Stimulated activated CD8-positive, alpha-beta memory T cell treated with anti-CD3 and anti-CD28 coated beads, Interleukin-12 subunit alpha, Interleukin-12 subunit beta, amount 100 ng/mL, for 24 hours (primary cell): ENCODE measurements at regions not wholly inside any gene's neighbourhood (a gene's known extent, or its start where the extent isn't known, plus 50 kb on each side); places are given as distances from the start of the nearest gene placed in this dataset.

Experiments
- DNase-seq: peaks from one replicate; pipeline ENCODE4 v3.0.0-alpha.2; 2020; ENCODE audit errors: extremely low read depth

DNA sequence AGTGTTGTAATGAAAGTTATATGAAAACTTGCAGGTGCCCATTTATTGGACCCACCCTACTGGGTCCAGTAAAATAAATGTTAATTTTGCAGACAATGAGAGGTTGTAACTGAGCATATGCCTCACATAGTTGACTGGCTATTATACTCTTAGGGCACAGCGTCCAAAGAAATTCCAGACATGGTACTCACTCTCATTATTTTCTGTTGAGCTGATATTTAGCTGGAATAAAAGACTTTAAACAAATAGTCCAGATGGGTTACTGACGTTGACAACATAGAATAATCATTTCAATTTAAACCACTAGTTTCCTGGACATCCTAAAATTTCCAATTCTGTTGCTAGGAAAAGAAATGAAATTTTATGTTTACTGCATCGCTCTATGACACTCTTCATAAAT lies 174.5 kb downstream of the ZNF365 start:
- DNase-seq = no peak

GRCh38 chr10:62550173-62550572 lies 176.0 kb downstream of the ZNF365 start:
- DNase-seq = no peak

DNA sequence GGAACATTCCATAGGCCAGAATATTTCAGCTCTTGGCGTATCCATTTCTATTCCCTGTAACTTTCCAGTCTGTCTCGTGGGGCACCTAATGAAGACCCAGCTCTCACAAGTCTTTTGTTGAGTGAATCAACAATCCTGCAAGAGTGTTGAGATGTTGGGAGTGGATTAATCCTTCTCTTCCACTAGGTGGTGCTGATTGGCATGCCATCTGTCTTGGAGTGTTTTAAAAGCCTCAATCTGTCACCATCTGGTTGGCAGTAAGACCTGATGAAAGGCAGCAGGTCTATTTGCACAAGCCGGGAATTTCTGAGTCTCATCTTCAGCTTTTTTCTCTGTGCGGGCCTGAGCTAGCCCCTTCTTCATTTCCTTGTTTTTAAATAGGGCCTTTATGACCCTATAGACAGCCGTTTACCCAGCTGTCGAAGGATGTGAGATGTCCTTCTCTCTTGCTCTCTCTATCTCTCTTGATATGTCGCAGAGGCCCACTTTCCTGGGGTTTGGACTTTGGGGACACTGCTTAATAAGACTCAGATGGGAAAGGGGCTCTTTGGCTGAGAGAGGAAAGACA lies 180.5 kb downstream of the ZNF365 start:
- no peak for DNase-seq

DNA sequence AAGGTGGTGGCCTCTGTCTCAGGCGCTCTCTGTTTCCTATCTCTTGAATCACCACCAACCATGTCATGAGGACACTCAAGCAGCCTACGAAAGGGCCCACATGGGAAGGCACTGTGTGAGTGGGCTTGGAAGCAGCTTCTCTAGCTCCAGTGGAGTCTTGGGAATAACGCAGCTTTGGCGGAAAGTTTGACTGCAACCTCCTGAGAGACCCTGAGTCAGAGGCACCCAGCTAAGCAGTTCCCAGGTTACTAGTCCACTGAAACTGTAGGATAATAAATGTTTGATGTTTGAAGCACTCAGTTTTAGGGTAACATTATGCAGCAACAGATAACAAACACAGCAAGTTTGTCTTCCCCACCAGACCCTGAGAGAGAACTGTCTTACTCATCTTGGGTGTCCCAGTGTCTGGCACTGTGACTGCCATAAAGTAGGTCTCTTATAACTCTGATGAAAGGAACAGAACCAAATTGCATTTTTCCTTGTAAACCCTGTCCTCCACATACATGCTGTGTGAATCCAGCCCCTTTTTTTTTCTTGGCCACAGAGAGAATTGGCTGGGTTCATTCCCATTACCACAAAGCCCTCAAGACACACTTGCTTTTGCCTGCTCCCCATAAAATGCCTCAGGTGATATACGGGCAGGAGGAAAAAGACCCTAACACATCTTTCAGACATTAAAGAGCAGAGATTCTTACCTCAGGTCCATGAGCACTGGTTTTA lies 185.5 kb downstream of the ZNF365 start:
- DNase-seq = no peak

DNA sequence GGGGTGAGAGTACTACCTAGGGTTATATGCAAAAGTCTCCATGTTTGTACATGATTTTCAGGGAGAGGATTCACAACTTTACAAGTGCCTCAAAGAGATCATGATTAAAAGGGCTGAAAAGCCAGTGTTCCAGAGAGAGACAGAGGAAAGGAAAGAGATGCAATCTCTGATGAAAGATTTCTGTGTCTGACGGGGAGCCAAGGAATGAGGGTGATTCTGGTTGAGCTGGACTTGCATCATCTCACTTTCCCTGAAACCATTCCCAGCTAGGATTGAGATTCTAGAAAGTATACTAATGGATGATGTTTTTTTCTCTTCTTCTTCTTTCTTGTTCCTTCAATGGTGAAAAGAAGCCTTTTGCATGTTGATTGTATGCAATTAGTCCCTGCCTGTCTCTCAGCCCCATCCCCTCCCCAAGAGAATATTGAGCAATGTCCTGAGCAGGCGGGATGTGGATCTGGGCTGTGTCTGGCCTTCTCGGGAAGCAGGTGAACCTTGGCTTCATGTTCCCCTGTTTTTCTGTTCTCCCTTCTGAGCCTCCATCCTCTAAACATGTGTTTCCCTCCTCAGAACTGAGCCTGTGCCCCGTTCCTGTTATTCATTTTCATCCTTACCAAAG lies 186.1 kb downstream of the ZNF365 start:
- no peak for DNase-seq

DNA sequence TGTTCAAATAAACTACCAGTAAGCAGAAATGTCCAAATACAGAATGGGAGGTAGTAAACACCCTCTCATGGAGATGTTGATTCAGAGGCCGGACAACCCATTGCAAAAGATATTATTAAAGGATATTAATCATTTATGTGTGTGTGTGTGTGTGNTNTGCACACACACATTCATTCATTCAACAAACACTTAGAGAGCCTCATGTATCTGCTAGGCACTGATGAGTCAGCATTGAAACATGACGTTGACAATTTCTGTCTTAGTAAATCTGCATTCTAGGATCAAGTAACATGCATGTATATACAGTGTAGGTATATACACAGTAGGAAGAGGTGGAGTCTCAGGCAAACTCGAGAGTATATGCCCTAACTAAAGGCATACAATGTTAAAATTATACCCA lies 187.0 kb downstream of the ZNF365 start:
- DNase-seq = no peak

DNA sequence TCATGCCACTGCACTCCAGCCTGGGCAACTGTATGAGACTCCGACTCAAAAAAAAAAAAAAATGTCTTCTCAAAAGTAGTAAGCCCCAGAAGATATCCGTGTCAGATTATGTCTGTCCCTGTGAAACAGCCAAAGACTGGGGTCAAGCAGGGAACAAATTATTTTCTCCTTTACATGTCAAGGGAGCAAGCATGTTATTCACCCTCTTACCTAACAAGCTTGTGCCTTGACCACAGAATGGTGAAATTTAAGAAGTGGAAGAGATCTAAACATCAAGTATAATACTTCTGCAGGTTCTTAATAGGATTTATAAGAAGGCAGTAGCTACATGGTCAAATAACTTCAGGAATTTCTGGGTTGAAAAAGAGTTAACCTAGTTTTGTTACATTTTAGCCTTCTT lies 187.9 kb downstream of the ZNF365 start:
- DNase-seq = no peak

DNA sequence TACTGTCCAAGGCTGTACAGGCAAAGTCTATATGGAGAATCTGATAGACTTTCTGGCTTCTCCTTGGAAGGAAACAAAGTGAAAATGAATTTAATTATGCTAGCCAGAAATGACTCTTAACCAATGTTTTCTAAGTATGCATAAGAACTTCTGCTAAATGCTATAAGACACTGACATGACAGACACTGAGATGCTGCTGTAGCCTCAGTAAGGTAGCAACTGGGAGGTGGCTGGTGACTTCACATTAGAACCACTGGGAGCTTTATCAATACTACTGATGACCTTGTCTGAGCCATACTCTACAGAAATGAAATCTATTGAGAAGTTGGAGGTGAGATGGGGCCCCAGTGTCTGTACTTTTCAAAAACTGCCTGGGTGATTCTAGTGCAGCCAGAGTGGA lies 188.6 kb downstream of the ZNF365 start:
- DNase-seq = no peak

DNA sequence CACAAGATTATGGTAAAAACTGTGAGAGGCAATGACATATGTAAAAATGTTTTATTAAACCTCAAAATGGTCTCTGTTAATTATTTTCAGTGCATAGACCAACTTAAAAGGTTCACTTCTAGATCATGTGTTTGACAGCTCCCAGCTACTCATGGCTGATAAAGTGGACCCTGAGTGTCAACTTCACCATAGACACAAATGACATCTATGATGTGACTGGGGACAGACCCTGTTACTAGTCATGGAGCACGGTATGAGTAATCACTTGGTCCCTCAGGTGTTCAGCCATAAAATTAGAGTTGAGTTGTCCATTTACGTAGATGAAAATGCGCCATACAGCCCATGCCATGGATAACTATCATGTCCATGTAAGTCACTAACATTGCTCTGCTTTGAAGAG lies 199.8 kb downstream of the ZNF365 start:
- DNase-seq = no peak

DNA sequence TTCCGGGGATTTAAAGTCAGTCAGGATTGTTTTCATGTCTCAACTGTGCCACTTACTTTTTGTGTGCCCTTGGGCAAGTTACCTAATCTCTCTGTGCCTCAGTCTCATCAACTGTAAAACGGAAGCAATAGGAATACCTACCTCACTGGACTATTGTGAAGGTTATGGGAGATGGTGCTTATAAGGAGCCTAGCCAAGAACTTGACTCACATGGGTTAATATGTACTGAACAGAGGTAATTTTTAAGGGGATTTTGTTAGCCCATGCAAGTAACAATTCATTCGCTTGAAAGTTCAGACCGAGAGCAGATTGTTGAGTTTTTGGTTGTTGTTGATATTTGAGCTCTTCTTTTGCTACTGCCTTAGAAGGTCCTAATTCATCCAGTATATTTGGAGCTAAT lies 202.9 kb downstream of the ZNF365 start:
- no peak for DNase-seq

GRCh38 chr10:62577666-62578291 lies 203.6 kb downstream of the ZNF365 start:
- no peak for DNase-seq

- no peak for DNase-seq
These were observed 204.1 kb downstream of the ZNF365 start for GRCh38 chr10:62578301-62578700.

GRCh38 chr10:62578916-62579315 lies 204.7 kb downstream of the ZNF365 start:
- no peak for DNase-seq

- DNase-seq = no peak
These were observed 206.2 kb downstream of the ZNF365 start for GRCh38 chr10:62580396-62580795.

GRCh38 chr10:62581351-62581750 lies 207.2 kb downstream of the ZNF365 start:
- DNase-seq = no peak

DNA sequence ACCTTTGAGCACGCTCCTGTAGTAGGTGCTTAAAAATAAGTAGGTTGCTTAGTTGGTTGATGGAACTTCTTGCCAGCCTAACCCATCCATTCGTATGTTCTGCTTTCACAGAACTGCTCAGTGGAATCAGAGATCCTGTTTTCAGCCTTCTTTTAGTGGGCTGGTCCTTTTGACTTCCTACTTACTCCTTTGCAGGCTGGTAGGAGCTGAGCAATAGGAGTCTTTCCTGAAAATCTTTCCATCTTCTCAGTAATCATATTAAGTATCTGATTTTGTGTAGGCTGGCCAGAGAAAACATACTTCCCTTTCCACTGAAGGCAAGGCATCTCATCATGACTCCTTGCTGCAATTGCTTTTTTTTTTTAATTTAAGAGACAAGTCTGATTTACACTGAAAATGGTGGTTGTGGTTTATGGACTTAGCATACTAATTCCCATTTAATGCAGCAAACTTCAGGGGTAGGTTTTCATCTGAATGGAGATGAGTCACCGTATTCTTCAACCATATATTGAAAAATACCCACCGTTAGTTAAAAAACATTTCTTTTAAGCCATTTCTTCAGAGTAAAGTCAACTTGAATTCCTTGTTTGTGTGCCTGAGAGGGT lies 208.0 kb downstream of the ZNF365 start:
- DNase-seq = no peak

GRCh38 chr10:62582804-62583208 lies 208.6 kb downstream of the ZNF365 start:
- no peak for DNase-seq

DNA sequence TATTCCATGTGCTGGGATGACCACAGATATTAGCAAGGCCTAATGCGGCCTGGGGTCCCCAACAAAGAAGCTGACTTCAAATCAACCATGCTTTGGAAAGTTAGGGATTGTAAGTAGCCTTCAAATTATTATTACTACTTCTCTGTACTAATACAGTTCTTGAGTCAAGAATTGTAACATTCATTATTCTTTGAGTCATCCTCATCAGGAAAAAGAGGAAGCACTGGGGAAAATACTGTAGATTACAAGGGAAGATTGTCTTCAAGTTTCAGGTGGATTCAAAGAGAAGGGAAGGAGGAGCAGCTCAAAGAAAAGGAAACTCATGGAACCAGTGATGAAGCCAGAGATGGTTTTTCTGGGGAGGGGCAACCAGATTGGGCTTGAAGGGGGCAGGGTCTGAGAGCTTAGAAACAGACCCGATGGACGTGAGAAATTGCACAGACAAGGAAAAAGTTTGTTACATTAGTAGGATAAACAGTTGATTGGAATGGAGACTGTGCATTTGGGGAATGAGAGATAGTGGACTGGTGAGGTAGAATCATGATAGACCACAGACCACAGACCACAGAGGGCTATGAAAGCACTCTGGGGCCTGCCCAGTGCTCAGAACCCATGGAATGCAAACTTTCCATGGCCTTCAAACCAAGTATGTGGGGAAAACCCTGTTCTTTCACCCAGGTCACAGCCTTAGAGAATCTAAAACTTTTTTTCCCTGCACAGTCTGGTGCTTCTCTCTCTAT lies 209.9 kb downstream of the ZNF365 start:
- no peak for DNase-seq

GRCh38 chr10:62584731-62585130 lies 210.6 kb downstream of the ZNF365 start:
- DNase-seq = no peak

DNA sequence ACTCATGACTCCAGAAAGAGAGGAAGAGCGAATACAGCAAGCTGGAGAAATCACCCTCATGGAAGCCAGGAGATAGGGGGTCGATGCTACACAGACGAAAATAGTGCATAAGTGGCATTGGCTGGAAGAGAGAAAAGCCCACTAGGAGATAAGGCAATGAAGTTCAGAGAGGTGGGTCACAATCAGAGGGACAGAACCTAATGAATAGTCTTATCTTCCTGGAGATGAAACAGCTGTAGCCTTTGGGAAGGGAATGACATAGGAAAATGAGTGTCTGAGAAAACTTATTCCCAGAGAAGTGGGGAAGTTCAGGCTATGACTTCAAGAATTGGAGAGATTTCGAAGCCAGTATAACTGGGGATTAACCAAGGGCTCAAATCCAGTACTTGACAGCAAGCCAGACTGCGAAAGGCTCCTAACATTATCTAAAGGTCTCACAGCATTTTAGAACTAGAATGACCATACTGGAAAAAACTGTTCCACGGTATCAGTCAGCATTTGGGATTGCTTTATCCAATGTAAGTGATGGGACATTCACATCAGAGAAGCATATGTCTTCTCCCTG lies 211.1 kb downstream of the ZNF365 start:
- DNase-seq = no peak

- no peak for DNase-seq
These were observed 212.8 kb downstream of the ZNF365 start for GRCh38 chr10:62587011-62587410.

DNA sequence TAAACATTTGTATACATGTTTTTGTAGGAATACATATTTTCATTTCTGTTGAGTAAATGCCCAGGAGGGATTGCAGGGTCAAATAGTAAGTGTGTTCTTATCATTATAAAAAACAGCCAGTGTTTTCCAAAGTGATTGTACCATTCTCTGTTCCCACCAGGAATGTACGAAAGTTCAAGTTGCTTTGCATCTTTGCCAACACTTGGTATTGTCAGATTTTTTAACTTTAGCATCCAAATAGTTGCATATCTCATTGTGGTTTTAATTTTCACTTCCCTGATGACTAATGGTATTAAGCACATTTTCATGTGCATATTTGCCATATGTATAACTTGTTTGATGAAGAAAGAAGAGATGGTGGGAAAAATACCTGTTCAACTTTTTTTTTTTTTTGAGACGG lies 213.9 kb downstream of the ZNF365 start:
- DNase-seq = no peak
